Keratinocyte (primary cell): ENCODE measurements at regions not wholly inside any gene's neighbourhood (a gene's known extent, or its start where the extent isn't known, plus 50 kb on each side); places are given as distances from the start of the nearest gene placed in this dataset.

Experiments
- EZH2 ChIP-seq: IDR thresholded peaks from one replicate; pipeline ENCODE4 v1.6.1; 2012; ENCODE audit warnings: inconsistent platforms, mild to moderate bottlenecking, low read length, moderate library complexity
- TF ChIP-seq, protein P1 (sequence below), 3 experiments: IDR thresholded peaks in 1 of 3; conservative IDR thresholded peaks in 1 of 3; optimal IDR thresholded peaks in 1 of 3; 2 replicates in 2 of 3; 3 replicates in 1 of 3; pipeline versions ENCODE3 to v1.5.1; 2011; ENCODE audit warnings: low read length in 3 of 3, mild to moderate bottlenecking in 3 of 3, moderate library complexity in 2 of 3, control low read depth in 1 of 3, inconsistent platforms in 1 of 3; ENCODE audit not compliant: insufficient read depth in 2 of 3; ENCODE audit errors: extremely low read depth in 1 of 3

DNA sequence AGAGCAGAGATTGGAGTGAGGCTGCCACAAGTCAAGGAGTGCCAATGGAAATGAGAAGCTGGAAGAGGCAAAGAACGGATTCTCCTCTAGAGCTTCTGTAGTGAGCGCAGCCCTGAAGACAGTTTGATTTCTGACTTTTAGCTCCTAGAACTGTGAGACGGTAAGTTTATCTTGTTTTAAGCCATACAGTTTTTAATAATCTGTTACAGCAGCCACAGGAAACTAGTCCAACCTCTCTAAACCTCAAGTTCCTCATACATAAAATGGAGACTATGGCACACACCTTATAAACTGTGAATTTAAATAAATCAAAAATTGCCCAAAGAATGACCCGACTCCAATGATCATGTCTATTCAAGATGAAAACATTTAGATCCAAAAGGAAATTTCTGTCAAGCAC is 596.5 kb downstream of the BCL11A start:
- TF ChIP-seq, protein P1, sequence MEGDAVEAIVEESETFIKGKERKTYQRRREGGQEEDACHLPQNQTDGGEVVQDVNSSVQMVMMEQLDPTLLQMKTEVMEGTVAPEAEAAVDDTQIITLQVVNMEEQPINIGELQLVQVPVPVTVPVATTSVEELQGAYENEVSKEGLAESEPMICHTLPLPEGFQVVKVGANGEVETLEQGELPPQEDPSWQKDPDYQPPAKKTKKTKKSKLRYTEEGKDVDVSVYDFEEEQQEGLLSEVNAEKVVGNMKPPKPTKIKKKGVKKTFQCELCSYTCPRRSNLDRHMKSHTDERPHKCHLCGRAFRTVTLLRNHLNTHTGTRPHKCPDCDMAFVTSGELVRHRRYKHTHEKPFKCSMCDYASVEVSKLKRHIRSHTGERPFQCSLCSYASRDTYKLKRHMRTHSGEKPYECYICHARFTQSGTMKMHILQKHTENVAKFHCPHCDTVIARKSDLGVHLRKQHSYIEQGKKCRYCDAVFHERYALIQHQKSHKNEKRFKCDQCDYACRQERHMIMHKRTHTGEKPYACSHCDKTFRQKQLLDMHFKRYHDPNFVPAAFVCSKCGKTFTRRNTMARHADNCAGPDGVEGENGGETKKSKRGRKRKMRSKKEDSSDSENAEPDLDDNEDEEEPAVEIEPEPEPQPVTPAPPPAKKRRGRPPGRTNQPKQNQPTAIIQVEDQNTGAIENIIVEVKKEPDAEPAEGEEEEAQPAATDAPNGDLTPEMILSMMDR (optimal IDR thresholded peaks at IDR 0.05 in 1 of 3, IDR thresholded peaks at IDR 0.05 in 1 of 3, conservative IDR thresholded peaks at IDR 0.05 in 1 of 3; ENCODE audit: extremely low read depth in 1 of 3, insufficient read depth in 2 of 3, low read length in 3 of 3): no peak
- TF ChIP-seq EZH2: no peak
